GM18868 (cell line): ENCODE measurements at regions not wholly inside any gene's neighbourhood (a gene's known extent, or its start where the extent isn't known, plus 50 kb on each side); places are given as distances from the start of the nearest gene placed in this dataset.
"Not testable (repeated sequence)": the region's sequence is repeated elsewhere in the genome, so short reads cannot be mapped to it uniquely, and the experiment has no call there.

ENCODE experiments used
- ATAC-seq: cut with Tn5 transposase; IDR thresholded peaks from one replicate; pipeline ENCODE4 v1.9.1; 2021; ENCODE audit warnings: mild to moderate bottlenecking, moderate library complexity; ENCODE audit not compliant: unreplicated experiment

GRCh38 chr3:34569437-34569836 is 771.0 kb downstream of the PDCD6IP start:
- ATAC-seq: no peak

DNA sequence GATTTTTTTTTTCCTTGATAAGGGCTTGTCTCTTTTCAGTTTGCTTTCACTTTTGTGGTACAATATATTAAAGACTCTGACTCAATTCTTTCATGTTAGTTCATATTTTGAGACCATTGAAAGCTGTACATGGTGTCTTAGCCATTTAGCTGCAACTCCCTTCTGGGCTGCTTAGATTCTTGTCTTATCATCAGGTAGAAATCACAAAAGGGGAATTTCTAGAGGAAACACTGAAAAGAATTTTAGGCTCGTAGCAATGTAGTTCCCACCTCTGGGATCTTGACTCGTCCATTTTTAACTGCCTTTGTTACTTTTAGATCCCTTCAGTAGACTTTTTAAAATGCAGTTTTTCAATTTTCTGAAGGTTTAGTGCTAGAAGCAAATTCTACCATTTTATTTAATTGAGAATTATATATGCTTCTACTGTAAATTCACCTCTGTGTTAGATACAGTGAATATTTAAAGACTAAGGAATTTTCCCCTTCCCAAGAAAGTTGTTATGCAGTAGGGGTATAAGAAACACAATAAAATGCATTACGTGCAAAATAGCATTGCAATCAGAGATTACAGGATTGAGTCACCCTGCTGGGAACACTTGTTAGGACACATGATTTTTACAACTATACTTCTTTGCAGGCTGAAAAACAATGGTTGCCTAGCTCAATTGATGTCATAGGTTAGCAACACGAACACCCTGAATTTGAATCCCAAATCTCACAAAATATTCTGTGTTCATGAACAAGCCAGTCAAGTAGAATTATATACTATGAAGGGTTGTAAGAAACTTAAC is 772.7 kb downstream of the PDCD6IP start:
- no peak for ATAC-seq

- ATAC-seq: no peak
Observed at GRCh38 chr3:34571714-34572113, 773.3 kb downstream of the PDCD6IP start.

DNA sequence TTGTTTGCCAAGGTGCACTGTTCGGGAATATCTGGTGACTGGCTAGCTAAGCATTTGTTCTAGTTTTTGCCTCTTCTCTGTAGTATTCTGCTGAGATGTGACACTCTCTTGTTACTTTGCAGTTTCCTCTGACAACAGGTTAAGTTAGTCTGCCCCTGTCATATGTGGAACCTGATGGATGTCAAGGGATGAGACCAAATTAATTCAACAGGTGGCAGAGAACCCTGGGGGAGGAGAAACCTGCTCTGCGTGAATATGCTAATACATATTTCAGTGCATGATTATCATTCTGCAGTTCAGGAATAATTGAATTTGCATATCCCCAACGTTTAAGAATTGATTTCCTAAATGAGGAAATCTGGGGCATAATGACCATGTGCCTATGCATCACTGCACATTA is 777.3 kb downstream of the PDCD6IP start:
- no peak for ATAC-seq

- ATAC-seq: no peak
Observed at GRCh38 chr3:34582055-34582454, 783.6 kb downstream of the PDCD6IP start.

- ATAC-seq: no peak
Observed at GRCh38 chr3:34583451-34583850, 785.0 kb downstream of the PDCD6IP start.

DNA sequence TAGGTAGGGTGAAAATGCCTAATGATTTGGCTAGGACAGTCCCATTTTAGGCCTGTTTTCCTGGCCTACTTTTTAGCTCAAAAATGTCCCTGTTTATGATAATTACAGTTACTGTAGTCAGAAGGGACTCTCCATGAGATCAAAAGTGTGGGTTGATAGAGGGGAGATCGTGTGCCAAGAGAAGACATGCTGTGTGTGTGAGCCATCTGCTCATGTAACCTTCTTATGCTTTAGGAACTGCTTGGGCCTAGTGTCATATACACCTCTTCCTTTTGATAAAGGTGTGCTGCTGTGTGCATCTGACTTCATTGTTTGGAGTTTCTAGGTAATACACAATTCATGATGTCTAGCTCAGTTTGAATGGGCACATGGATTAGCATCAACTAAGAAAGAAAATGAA is 786.5 kb downstream of the PDCD6IP start:
- no peak for ATAC-seq

GRCh38 chr3:34599595-34599994 is 801.2 kb downstream of the PDCD6IP start:
- ATAC-seq: no peak

GRCh38 chr3:34619990-34620389 is 821.6 kb downstream of the PDCD6IP start:
- ATAC-seq: no peak

GRCh38 chr3:34626699-34627098 is 828.3 kb downstream of the PDCD6IP start:
- ATAC-seq: no peak

DNA sequence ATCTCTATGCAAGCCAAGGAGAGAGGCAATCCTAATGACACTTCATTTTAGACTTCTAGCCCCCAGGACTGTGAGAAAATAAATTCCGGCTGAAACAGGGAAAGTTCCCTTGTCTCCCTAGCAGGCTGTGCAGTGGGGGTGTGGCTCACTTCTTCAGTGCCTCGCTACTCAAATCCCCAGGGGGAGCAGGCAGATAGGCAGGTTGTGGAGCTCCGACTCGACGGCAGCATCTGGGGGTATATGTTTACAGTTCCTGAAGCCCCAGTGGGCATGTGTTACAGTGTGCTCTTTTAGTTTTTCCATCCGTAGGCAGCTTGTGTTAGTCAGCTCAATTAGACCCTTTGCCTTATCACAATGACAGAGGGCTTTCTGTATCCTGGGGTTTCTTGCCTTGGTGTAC is 836.5 kb downstream of the PDCD6IP start:
- no peak for ATAC-seq

- ATAC-seq: no peak
Observed at GRCh38 chr3:34635352-34635850, 837.0 kb downstream of the PDCD6IP start.

DNA sequence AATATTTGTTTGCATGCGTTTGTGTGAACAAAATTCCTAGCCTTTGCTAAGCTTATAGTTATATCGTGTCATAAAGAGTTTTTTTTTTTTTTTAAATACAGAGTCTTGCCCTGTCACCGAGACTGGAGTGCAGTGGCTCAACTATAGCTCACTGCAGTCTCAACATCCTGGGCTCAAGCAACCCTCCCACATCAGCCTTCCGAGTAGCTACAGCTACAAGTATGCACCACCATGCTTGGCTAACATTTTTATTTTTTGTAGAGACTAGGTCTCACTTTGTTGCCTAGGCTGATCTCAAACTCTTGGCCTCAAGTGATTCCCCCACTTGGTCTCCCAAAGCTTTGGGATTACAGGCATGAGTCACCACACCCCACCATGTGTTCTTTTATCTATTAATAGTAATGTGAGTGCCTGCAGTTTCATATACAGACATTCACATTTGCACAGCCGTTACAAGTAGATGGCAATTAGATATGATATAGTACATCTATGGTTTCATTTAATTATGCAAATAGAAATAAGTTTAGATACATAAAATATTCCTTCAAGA is 848.6 kb downstream of the PDCD6IP start:
- no peak for ATAC-seq

- ATAC-seq: no peak
Observed at GRCh38 chr3:34650131-34650530, 851.7 kb downstream of the PDCD6IP start.

DNA sequence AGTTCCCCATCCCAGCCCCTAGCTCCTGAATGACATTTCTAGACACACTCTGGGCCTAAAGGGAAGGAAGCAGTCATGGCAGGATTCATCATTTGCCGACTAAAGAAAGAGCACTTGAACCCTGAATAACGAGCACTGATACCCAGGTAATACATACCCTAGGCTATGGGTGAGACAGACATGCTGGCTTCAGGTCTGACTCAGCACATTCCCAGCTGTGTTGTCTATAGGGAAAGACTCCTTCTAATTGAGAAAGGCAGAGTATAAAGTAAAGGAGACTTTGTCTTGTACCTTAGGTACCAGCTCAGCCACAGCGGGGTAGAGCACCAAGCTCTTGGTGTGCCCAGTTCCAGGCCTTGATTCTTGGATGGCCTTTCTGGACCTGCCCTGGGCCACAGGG is 870.5 kb downstream of the PDCD6IP start:
- ATAC-seq: no peak

- ATAC-seq: no peak
Observed at GRCh38 chr3:34669490-34669889, 871.1 kb downstream of the PDCD6IP start.

- no peak for ATAC-seq
Observed at GRCh38 chr3:34675383-34676120, 877.1 kb downstream of the PDCD6IP start.

DNA sequence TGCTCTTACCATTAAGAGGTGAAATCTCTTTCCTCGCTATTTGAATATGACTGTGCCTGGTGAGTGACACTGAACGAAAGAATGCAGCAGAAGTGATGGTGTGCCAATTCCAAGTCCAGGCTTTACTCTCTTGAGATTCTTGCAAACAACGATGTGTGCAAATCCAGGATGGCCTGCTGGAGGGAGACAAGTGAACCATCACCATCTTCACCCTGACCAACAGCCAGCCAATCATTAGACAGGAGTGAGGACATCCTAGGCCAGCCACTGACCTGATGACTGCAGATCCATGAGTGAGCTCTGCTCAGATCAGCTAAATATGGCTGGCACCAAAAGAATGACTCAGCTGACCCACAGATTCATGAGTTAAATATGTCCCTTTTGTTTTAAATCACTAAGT is 878.0 kb downstream of the PDCD6IP start:
- no peak for ATAC-seq

DNA sequence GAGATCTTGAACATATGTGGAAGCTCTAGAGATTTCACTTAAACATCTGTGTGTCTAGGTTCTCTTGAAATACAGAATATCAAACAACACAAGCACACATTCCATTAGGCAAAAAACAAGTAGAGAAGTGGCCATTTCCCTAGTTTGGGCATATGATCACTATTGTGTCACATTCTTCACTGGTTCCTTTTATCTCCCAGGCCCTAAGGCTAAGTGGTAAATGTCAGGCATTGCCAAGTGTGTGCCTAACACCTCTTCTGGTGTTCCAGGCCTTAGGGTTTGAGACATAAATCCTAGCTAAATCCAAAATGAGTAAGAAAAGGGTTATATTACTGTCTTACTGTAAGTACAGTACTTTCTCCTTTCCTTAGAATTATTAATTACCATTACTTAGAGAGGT is 880.1 kb downstream of the PDCD6IP start:
- no peak for ATAC-seq

- not testable (repeated sequence) for ATAC-seq
Observed at GRCh38 chr3:34679055-34679454, 880.6 kb downstream of the PDCD6IP start.

DNA sequence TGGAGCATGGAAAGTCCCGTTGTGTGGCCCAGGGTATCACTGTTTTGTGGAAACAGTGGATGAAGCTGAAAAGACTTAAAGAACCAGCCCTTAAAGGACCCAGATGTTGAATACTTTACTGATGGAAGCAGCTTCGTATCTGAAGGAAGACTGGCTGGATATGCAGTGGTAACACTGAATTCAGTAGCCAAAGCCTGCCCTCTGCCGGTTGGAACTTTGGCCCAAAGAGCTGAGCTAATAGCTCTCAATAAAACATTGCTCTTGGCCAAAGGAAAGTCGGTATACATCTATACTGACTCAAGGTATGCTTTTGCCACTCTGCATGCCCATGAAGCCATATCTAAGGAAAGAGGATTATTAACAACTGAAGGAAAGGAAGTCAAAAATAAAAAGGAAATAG is 885.4 kb downstream of the PDCD6IP start:
- ATAC-seq: no peak

GRCh38 chr3:34686541-34686940 is 888.1 kb downstream of the PDCD6IP start:
- no peak for ATAC-seq
